Activated naive CD8-positive, alpha-beta T cell treated with anti-CD3 and anti-CD28 coated beads for 36 hours (primary cell): ENCODE measurements at regions not wholly inside any gene's neighbourhood (a gene's known extent, or its start where the extent isn't known, plus 50 kb on each side); places are given as distances from the start of the nearest gene placed in this dataset.

ENCODE experiments used
- DNase-seq: peaks from one replicate; pipeline ENCODE4 v3.0.0; 2021
- H3K27ac Mint-ChIP-seq: one replicate; pipeline ENCODE4 v1.8.0; 2022; ENCODE audit warnings: mild to moderate bottlenecking, moderate library complexity, mixed read lengths
- H3K27me3 Mint-ChIP-seq: one replicate; pipeline ENCODE4 v1.8.0; 2022; ENCODE audit warnings: mild to moderate bottlenecking, mixed read lengths
- H3K36me3 Mint-ChIP-seq: one replicate; pipeline ENCODE4 v1.8.0; 2021; ENCODE audit warnings: mild to moderate bottlenecking, mixed read lengths
- H3K4me1 Mint-ChIP-seq: one replicate; pipeline ENCODE4 v1.8.0; 2021; ENCODE audit warnings: mixed read lengths
- H3K4me3 Mint-ChIP-seq: one replicate; pipeline ENCODE4 v1.8.0; 2022; ENCODE audit warnings: mild to moderate bottlenecking, moderate library complexity, mixed read lengths
- H3K9me3 Mint-ChIP-seq: one replicate; pipeline ENCODE4 v1.8.0; 2022; ENCODE audit warnings: mixed read lengths

DNA sequence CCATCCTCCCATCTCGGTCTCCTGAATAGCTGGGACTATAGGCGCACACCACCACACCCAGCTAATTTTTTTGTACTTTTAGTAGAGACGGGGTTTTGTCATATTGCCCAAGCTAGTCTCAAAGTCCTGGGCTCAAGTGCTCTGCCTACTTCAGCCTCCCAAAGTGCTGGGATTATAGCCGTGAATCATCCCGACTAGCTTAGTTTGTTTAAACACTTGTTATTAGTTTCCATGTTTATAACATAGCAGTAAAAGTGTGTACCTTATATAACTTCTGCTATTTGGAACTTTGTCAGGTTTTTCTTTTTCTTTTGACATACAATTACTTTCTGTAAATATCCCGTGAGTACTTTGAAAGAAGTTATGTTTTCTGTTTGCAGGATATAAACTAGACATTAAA is 60.6 kb upstream of the C1orf21 start:
- DNase-seq = no peak
- Mint-ChIP-seq H3K9me3 (no peaks in the 10 kb centered on the region), H3K4me3 (no peak overlapping the region), H3K27me3 (peaks cover 18% of the 10 kb centered on the region), H3K27ac (no peak overlapping the region), H3K36me3 (no peaks in the 10 kb centered on the region), H3K4me1 (no peaks in the 10 kb centered on the region)

DNA sequence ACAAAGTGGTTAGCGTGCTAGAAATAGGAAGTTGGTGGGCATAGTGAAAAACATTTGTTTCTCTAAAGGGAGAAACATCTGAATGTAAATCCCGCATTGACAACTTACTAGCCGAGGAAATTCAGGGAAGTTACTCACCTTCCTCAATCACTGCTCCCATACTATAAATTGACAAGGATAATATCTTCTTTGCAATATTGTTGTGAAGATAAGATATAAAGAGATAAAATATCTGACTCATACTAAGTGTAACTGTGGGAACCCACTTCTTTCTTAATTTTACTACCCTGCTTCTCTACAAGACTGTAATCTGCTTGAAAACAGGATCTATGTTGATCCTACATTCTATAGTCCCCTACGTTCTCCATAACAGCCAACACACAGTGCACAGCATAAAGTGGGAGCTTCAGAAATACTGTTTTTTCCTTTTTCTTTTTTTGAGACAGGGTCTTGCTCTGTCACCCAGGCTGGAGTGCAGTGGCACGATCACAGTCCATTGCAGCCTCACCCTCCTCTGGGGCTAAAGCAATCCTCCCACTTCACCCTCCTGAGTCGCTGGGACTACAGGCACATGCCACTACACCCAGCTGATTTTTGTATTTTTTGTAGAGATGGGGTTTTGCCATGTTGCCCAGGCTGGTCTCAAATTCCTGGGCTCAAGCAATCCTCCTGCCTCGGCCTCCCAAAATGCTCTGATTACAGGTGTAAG is 57.4 kb upstream of the C1orf21 start:
- H3K4me1 Mint-ChIP-seq = no peaks in the 10 kb centered on the region
- no peak overlapping the region for H3K4me3 Mint-ChIP-seq
- H3K36me3 Mint-ChIP-seq = no peaks in the 10 kb centered on the region
- no peak overlapping the region for H3K27ac Mint-ChIP-seq
- DNase-seq = no peak
- H3K27me3 Mint-ChIP-seq = peaks cover 18% of the 10 kb centered on the region
- H3K9me3 Mint-ChIP-seq = no peaks in the 10 kb centered on the region

DNA sequence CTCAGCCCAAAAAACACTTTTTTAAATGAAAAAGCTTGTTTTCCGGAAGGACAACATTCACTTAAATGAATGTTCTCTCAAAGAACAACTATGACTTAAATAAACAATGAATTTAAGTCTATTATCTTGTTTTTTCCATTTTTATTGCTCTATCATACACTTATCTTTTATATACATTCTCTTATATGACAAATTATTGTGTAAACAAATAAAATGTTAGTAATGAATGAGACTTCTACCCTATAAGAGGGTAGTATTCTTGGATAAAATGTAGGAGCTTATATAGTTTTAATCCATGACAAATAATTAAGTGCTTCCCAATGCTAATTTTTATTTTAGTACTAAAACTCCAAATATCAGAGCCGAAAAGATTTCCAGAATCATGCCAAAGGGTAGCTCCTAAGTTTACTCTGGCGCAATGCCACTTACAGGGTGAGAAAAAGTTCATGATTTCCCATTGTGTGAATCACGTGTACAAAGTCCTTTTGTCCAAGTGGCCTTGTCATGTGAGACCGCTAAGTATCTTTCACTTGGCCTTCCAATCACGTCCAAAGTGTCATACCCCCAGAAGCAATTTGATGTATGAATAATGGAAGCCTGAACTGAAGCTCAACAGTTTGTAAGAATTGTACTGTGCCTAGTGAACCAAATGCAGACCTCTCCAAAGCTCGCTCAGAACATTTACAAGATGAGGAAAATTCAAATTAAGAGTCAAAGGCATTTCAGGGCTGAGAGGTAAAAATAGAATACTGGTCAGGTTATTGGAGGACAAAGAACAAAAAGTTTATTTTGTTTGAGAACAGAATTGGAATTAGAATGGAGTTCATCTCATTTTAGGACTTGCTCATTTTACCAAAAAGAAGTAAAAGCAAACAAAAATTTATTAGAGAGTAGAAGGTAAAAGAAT is 56.6 kb upstream of the C1orf21 start:
- H3K27ac Mint-ChIP-seq = no peak overlapping the region
- H3K9me3 Mint-ChIP-seq = no peaks in the 10 kb centered on the region
- H3K27me3 Mint-ChIP-seq = peaks cover 18% of the 10 kb centered on the region
- no peaks in the 10 kb centered on the region for H3K4me1 Mint-ChIP-seq
- DNase-seq = no peak
- no peaks in the 10 kb centered on the region for H3K36me3 Mint-ChIP-seq
- H3K4me3 Mint-ChIP-seq = no peak overlapping the region

GRCh38 chr1:184330875-184331274 is 56.0 kb upstream of the C1orf21 start:
- H3K4me3 Mint-ChIP-seq = no peak overlapping the region
- peaks cover 14% of the 10 kb centered on the region for H3K27me3 Mint-ChIP-seq
- H3K27ac Mint-ChIP-seq = no peak overlapping the region
- H3K36me3 Mint-ChIP-seq = no peaks in the 10 kb centered on the region
- no peaks in the 10 kb centered on the region for H3K9me3 Mint-ChIP-seq
- no peak for DNase-seq
- H3K4me1 Mint-ChIP-seq = no peaks in the 10 kb centered on the region
